ENCODE measurements at regions not wholly inside any gene's neighbourhood (a gene's known extent, or its start where the extent isn't known, plus 50 kb on each side); places are given as distances from the start of the nearest gene placed in this dataset.

- H3K27ac ChIP-seq = no peak overlapping the region
- peaks cover 8% of the 10 kb centered on the region for H3K4me1 ChIP-seq (ENCODE audit: low read depth)
- no peaks in the 10 kb centered on the region for H3K36me3 ChIP-seq
These were observed 79.1 kb upstream of the HNF1B start for GRCh38 chr17:37823996-37824395.

GRCh38 chr17:37820995-37821713 is 76.3 kb upstream of the HNF1B start:
- TF ChIP-seq CTCF (IDR thresholded peaks at IDR 0.05; ENCODE audit: low read depth, low read length) = no peak
- H3K4me1 ChIP-seq (ENCODE audit: low read depth) = peaks cover 8% of the 10 kb centered on the region
- H3K36me3 ChIP-seq = no peaks in the 10 kb centered on the region
- peak overlapping the region; percentile 60 for H3K27ac ChIP-seq
- H3K9me3 ChIP-seq (ENCODE audit: low read depth) = no peaks in the 10 kb centered on the region
- DNase-seq (ENCODE audit: low read depth in 1 of 2, low spot score in 1 of 2) = peak in 1 of 2 donors; percentile 25
- no peaks in the 10 kb centered on the region for H3K27me3 ChIP-seq
- H3K4me3 ChIP-seq = no peak overlapping the region

More at GRCh38 chr17:37823996-37824395, 79.1 kb upstream of the HNF1B start:
- no peaks in the 10 kb centered on the region for H3K27me3 ChIP-seq
- no peak for TF ChIP-seq CTCF (IDR thresholded peaks at IDR 0.05; ENCODE audit: low read depth, low read length)
- DNase-seq (ENCODE audit: low read depth in 1 of 2, low spot score in 1 of 2) = no peak
- no peak overlapping the region for H3K4me3 ChIP-seq
- H3K9me3 ChIP-seq (ENCODE audit: low read depth) = no peaks in the 10 kb centered on the region

- peak overlapping the region; percentile 60 for H3K27ac ChIP-seq
- H3K27me3 ChIP-seq = no peaks in the 10 kb centered on the region
- no peak for TF ChIP-seq CTCF (IDR thresholded peaks at IDR 0.05; ENCODE audit: low read depth, low read length)
- H3K36me3 ChIP-seq = no peaks in the 10 kb centered on the region
- no peak overlapping the region for H3K4me3 ChIP-seq
- DNase-seq (ENCODE audit: low read depth in 1 of 2, low spot score in 1 of 2) = peak in 1 of 2 donors; percentile 50
- peaks cover 8% of the 10 kb centered on the region for H3K4me1 ChIP-seq (ENCODE audit: low read depth)
- no peaks in the 10 kb centered on the region for H3K9me3 ChIP-seq (ENCODE audit: low read depth)
These were observed 75.6 kb upstream of the HNF1B start for GRCh38 chr17:37820313-37820994.

GRCh38 chr17:37818689-37819088 is 73.8 kb upstream of the HNF1B start:
- TF ChIP-seq CTCF (IDR thresholded peaks at IDR 0.05; ENCODE audit: low read depth, low read length) = no peak
- Histone ChIP-seq H3K36me3 (no peaks in the 10 kb centered on the region), H3K27me3 (no peaks in the 10 kb centered on the region), H3K4me1 (ENCODE audit: low read depth) (peaks cover 8% of the 10 kb centered on the region), H3K4me3 (no peak overlapping the region), H3K27ac (no peak overlapping the region), H3K9me3 (ENCODE audit: low read depth) (no peaks in the 10 kb centered on the region)
- no peak for DNase-seq (ENCODE audit: low read depth in 1 of 2, low spot score in 1 of 2)

- Histone ChIP-seq H3K4me1 (ENCODE audit: low read depth) (peaks cover 8% of the 10 kb centered on the region), H3K9me3 (ENCODE audit: low read depth) (no peaks in the 10 kb centered on the region), H3K27ac (no peak overlapping the region), H3K36me3 (no peaks in the 10 kb centered on the region), H3K4me3 (no peak overlapping the region), H3K27me3 (no peaks in the 10 kb centered on the region)
- no peak for TF ChIP-seq CTCF (IDR thresholded peaks at IDR 0.05; ENCODE audit: low read depth, low read length)
- no peak for DNase-seq (ENCODE audit: low read depth in 1 of 2, low spot score in 1 of 2)
These were observed 72.1 kb upstream of the HNF1B start for GRCh38 chr17:37816950-37817349.
